ENCODE measurements at regions not wholly inside any gene's neighbourhood (a gene's known extent, or its start where the extent isn't known, plus 50 kb on each side); places are given as distances from the start of the nearest gene placed in this dataset.

DNA sequence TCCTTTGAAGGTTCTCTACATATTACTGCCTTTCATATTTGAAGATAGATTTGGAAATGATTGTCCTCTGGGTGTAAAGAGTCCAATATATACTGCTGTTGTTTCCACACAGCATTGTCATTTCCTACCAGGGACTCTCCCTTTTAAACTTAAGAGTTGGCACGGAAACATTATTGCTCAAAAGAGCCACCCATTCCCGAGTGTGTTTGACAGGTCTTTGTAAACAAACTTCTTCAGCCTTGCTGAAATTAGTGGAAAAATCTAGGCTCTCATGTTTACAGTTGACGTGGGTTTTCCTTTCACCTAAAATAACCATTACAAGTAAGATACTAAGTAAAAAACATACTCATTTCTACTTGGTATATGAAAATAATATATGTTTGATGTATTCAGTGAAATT, 111.4 kb upstream of the LIMCH1 start:
- Histone ChIP-seq H3K4me1 (ENCODE audit: insufficient read depth) (no peaks in the 10 kb centered on the region), H3K27me3 (replicated peaks; ENCODE audit: insufficient read depth) (no peaks in the 10 kb centered on the region), H4K20me1 (ENCODE audit: insufficient read depth) (no peaks in the 10 kb centered on the region), H3K4me3 (no peak overlapping the region), H3K79me2 (ENCODE audit: insufficient read depth) (no peaks in the 10 kb centered on the region), H3F3A (ENCODE audit: insufficient read depth) (no peaks in the 10 kb centered on the region), H3K27ac (no peak overlapping the region), H3K4me2 (ENCODE audit: unreplicated experiment) (no peak overlapping the region), H3K9me3 (ENCODE audit: low read depth) (no peaks in the 10 kb centered on the region), H3K36me3 (ENCODE audit: low read depth) (no peaks in the 10 kb centered on the region), H3K9ac (no peak overlapping the region), H3K9me2 (ENCODE audit: insufficient read depth) (no peaks in the 10 kb centered on the region), H2AFZ (no peak overlapping the region)
- no peak for TF ChIP-seq EZH2 (IDR thresholded peaks at IDR 0.05; ENCODE audit: insufficient read depth, poor library complexity, severe bottlenecking)
- no peak for TF ChIP-seq EZH2phosphoT487 (IDR thresholded peaks at IDR 0.05; ENCODE audit: insufficient read depth, low read depth)
- in situ Hi-C loops (cut with MboI), result no loop called here
- WGBS, 2 experiments (ENCODE audit: low coverage in 1 of 2, low lambda C conversion rate in 2 of 2, missing lambda C conversion rate in 2 of 2), result 10 to 13% methylated on average over 3 of the region's 3 CpGs
- DNase-seq, result no peak

DNA sequence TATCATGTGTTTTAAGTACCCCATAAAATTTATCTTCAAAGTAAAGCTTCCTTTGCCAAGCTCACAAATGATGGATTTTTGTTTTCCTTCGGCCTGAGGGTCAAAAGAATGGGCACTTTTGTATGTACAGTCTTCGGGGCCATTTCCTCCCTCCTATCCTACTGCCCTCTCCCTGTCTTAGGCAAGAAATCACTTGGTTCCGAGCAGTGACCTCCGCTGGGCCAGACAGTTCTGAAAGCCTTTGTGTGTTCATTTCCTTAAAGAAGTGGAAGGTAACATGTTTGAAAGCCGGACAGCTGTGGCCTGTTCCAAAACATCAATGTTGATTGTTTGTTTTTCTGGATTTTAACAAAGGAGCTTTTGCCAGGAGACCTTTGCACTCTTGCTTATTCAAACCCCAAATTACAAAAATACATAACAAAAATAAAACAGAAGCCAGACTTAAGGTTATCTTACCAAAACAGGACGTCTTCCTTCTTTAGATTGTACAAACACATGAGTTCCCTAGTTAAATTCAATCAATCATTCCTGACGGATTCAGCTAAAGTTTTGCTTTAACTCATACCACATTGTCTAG, 110.6 kb upstream of the LIMCH1 start:
- Histone ChIP-seq H3F3A (ENCODE audit: insufficient read depth) (no peaks in the 10 kb centered on the region), H3K27me3 (replicated peaks; ENCODE audit: insufficient read depth) (no peaks in the 10 kb centered on the region), H3K36me3 (ENCODE audit: low read depth) (no peaks in the 10 kb centered on the region), H3K9me2 (ENCODE audit: insufficient read depth) (no peaks in the 10 kb centered on the region), H3K9ac (no peak overlapping the region), H3K4me1 (ENCODE audit: insufficient read depth) (peaks cover 6% of the 10 kb centered on the region), H3K9me3 (ENCODE audit: low read depth) (no peaks in the 10 kb centered on the region), H3K4me2 (ENCODE audit: unreplicated experiment) (no peak overlapping the region), H2AFZ (no peak overlapping the region), H3K27ac (no peak overlapping the region), H3K79me2 (ENCODE audit: insufficient read depth) (no peaks in the 10 kb centered on the region), H4K20me1 (ENCODE audit: insufficient read depth) (no peaks in the 10 kb centered on the region), H3K4me3 (no peak overlapping the region)
- no peak for DNase-seq
- 55 to 68% methylated on average over 7 of the region's 7 CpGs for WGBS, 2 experiments (ENCODE audit: low coverage in 1 of 2, low lambda C conversion rate in 2 of 2, missing lambda C conversion rate in 2 of 2)
- no peak for TF ChIP-seq EZH2 (IDR thresholded peaks at IDR 0.05; ENCODE audit: insufficient read depth, poor library complexity, severe bottlenecking)
- TF ChIP-seq EZH2phosphoT487 (IDR thresholded peaks at IDR 0.05; ENCODE audit: insufficient read depth, low read depth), result no peak
- in situ Hi-C loops (cut with MboI), result no loop called here

DNA sequence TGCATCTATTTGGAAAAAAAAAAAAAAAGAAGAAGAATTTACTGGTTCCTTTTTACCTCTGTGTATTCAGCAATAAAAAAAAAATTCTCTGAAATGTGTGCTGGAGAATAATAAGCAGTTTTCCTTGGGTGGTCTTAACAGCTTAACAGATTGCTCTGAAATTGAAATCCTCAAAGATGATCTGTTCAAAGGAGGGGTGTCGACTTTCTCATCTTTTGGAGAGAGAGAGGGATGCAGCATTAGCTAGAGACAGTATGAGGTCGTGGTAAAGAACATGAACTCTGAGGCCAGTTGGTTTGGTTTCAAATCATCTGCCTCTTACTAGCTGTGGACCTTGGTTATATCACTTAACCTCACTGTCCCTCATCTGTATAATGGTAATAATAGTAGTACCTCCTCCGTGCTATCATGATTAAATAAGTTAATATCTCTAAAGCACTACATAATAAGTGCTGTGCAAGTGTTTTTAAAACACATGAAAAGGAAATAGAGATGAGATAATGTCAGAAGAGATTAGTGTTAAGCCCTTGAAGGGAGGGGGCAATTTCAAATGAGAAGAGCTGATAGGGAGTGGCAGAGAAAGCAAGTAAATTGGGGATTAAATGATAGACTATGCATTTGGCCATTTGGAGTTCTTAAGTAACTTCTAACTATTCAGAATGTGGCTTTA, 109.9 kb upstream of the LIMCH1 start:
- Histone ChIP-seq H3K9me3 (ENCODE audit: low read depth) (no peaks in the 10 kb centered on the region), H3K9ac (no peak overlapping the region), H4K20me1 (ENCODE audit: insufficient read depth) (no peaks in the 10 kb centered on the region), H2AFZ (no peak overlapping the region), H3K9me2 (ENCODE audit: insufficient read depth) (no peaks in the 10 kb centered on the region), H3K4me2 (ENCODE audit: unreplicated experiment) (no peak overlapping the region), H3K27me3 (replicated peaks; ENCODE audit: insufficient read depth) (no peaks in the 10 kb centered on the region), H3F3A (ENCODE audit: insufficient read depth) (no peaks in the 10 kb centered on the region), H3K4me3 (no peak overlapping the region), H3K36me3 (ENCODE audit: low read depth) (no peaks in the 10 kb centered on the region), H3K4me1 (ENCODE audit: insufficient read depth) (peaks cover 11% of the 10 kb centered on the region), H3K79me2 (ENCODE audit: insufficient read depth) (no peaks in the 10 kb centered on the region), H3K27ac (no peak overlapping the region)
- 27 to 32% methylated on average over 3 of the region's 3 CpGs for WGBS, 2 experiments (ENCODE audit: low coverage in 1 of 2, low lambda C conversion rate in 2 of 2, missing lambda C conversion rate in 2 of 2)
- no peak for DNase-seq
- no peak for TF ChIP-seq EZH2phosphoT487 (IDR thresholded peaks at IDR 0.05; ENCODE audit: insufficient read depth, low read depth)
- in situ Hi-C loops (cut with MboI), result no loop called here

DNA sequence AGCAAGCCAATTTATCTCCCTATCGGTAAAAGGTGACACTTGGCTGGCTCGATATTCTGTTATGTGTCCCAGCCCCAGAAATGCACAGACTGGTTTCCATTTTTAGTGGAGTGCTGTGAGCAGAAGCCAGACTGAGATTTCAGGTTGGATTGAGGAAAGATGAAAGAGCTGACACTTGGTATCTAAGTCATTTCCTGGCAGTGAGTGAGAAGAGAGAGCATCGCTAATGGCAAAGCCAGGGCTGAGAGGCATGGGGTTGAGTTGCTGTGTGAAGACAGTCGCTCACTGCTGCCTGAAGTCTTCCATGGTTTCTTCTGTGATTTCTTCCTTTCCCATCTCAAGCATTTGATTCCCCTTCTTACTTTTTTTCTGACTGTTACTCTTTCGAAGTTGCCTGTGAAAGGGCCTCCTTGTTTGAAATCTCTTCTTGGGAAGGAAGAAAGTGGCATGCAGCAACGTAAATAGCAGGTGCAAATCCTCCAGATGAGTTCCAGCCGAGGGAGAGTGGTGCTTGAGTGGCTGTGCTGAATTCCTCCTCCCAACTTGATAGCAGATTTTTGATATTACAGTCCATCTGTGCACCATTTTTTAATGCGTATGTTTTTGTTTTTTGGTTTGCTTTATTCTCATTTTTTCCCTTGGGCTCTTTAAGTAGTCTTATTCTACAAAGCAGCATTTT, 109.2 kb upstream of the LIMCH1 start:
- no peak for TF ChIP-seq EZH2phosphoT487 (IDR thresholded peaks at IDR 0.05; ENCODE audit: insufficient read depth, low read depth)
- no peak for TF ChIP-seq EZH2 (IDR thresholded peaks at IDR 0.05; ENCODE audit: insufficient read depth, poor library complexity, severe bottlenecking)
- no peak for DNase-seq

More for the DNA sequence above, 109.2 kb upstream of the LIMCH1 start:
- H3F3A ChIP-seq (ENCODE audit: insufficient read depth), result no peaks in the 10 kb centered on the region
- H3K4me3 ChIP-seq, result no peak overlapping the region
- no peaks in the 10 kb centered on the region for H3K36me3 ChIP-seq (ENCODE audit: low read depth)
- no peak overlapping the region for H3K4me2 ChIP-seq (ENCODE audit: unreplicated experiment)
- in situ Hi-C loops (cut with MboI), result no loop called here
- WGBS, 2 experiments (ENCODE audit: low coverage in 1 of 2, low lambda C conversion rate in 2 of 2, missing lambda C conversion rate in 2 of 2), result 43 to 44% methylated on average over 8 of the region's 8 CpGs
- H3K27me3 ChIP-seq (replicated peaks; ENCODE audit: insufficient read depth), result no peaks in the 10 kb centered on the region
- no peaks in the 10 kb centered on the region for H3K9me3 ChIP-seq (ENCODE audit: low read depth)
- H3K27ac ChIP-seq, result no peak overlapping the region
- no peak overlapping the region for H3K9ac ChIP-seq
- H3K9me2 ChIP-seq (ENCODE audit: insufficient read depth), result no peaks in the 10 kb centered on the region
- H4K20me1 ChIP-seq (ENCODE audit: insufficient read depth), result no peaks in the 10 kb centered on the region
- peaks cover 15% of the 10 kb centered on the region for H3K4me1 ChIP-seq (ENCODE audit: insufficient read depth)
- no peak overlapping the region for H2AFZ ChIP-seq
- H3K79me2 ChIP-seq (ENCODE audit: insufficient read depth), result no peaks in the 10 kb centered on the region
